ENCODE measurements at regions not wholly inside any gene's neighbourhood (a gene's known extent, or its start where the extent isn't known, plus 50 kb on each side); places are given as distances from the start of the nearest gene placed in this dataset.

GRCh38 chr2:134770702-134771101 lies 51.9 kb upstream of the TMEM163 start:
- TF ChIP-seq CTCF (conservative IDR thresholded peaks at IDR 0.05), result no peak
- no peak overlapping the region for H3K27ac ChIP-seq

DNA sequence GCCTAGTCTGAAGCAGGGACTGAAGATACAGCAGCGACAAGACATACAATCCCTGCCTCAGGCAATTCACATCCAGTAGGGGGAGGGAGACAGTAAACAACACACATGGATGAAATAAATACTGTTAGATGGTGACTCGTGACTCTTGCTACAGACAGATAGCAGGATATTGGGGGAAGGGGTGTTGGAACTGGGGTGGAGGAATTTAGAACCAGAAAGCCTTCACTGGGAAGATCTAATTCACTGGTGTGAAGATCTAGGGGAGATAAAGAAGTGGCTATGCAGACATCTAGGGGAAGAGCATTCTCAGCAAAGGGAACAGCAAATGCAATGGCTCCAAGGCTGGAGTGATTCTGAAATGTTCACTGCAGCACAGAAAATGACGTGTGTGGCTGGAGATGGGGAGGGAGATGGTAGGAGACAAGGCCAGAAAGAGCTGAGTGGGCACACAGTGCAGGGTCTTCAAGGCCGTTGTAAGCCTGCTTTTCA lies 52.6 kb upstream of the TMEM163 start:
- no peak for TF ChIP-seq CTCF (conservative IDR thresholded peaks at IDR 0.05)
- no peak overlapping the region for H3K27ac ChIP-seq

DNA sequence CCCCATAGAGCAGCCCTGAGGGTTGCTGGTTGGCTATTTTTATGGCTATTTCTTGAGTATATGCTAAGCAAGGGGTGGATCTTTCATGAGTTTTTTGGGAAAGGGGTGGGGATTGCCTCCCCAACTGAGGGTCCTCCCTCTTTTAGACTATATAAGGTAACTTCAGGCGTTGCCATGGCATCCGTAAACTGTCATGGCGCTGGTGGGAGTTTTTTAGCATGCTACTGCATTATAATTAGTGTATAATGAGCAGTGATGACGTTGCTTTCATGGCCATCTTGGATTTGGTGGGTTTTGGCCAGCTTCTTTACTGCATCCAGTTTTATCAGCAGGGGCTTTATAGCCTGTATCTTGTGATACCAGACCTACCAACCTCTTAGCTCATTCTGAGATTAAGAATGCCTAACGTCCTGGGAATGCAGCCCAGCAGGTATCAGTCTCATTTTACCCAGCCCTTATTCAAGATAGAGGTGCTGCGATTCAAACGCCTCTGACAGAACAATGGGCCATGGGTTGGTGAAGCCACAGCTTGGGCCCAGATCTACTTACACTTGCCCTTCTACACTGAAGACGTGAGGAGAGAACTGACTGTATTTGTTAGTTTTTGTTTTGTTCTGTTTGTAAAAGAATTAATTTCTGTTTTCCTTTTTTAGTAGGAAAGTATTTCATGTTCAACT lies 53.8 kb upstream of the TMEM163 start:
- no peak for TF ChIP-seq CTCF (conservative IDR thresholded peaks at IDR 0.05)
- H3K27ac ChIP-seq, result no peak overlapping the region

GRCh38 chr2:134773335-134773734 lies 54.5 kb upstream of the TMEM163 start:
- H3K27ac ChIP-seq, result no peak overlapping the region

GRCh38 chr2:134773759-134774742 lies 55.3 kb upstream of the TMEM163 start:
- no peak for TF ChIP-seq CTCF (conservative IDR thresholded peaks at IDR 0.05)
- no peak overlapping the region for H3K27ac ChIP-seq

More at GRCh38 chr2:134773335-134773734, 54.5 kb upstream of the TMEM163 start:
- TF ChIP-seq CTCF (conservative IDR thresholded peaks at IDR 0.05), result no peak

GRCh38 chr2:134774786-134775641 lies 56.2 kb upstream of the TMEM163 start:
- no peak for TF ChIP-seq CTCF (conservative IDR thresholded peaks at IDR 0.05)
- no peak overlapping the region for H3K27ac ChIP-seq

All from VCaP (cell line).